Body of pancreas (tissue), 4 donors: ENCODE measurements at regions not wholly inside any gene's neighbourhood (a gene's known extent, or its start where the extent isn't known, plus 50 kb on each side); places are given as distances from the start of the nearest gene placed in this dataset.
A peak's percentile ranks its signal among the peaks of the same experiment; 100 is the strongest.

Experiments
- ATAC-seq: fragments of 150-250 bp; one replicate; pipeline ENCODE4 v1.9.1; 2016
- DNase-seq, 4 donors: peaks; one replicate each; pipeline ENCODE4 v3.0.0-alpha.2; 2019
- H3K27ac ChIP-seq, 4 donors: fragments of 200-600 bp; sonication (generic); 1 replicate in 3 of 4; 2 replicates in 1 of 4; pipeline versions ENCODE4 v1.5.1 to v1.6.1; 2016 to 2019; ENCODE audit warnings: mild to moderate bottlenecking in 1 of 4, mixed read lengths in 1 of 4, moderate library complexity in 1 of 4
- H3K27me3 ChIP-seq, 2 donors: fragments of 200-600 bp; sonication (generic); one replicate each; pipeline ENCODE4 v1.6.0; 2016; ENCODE audit warnings: mild to moderate bottlenecking in 1 of 2
- H3K36me3 ChIP-seq, 2 donors: fragments of 200-600 bp; sonication (generic); replicated peaks in 1 of 2; 2 replicates each; pipeline ENCODE4 v1.5.1; 2016; ENCODE audit warnings: low read depth in 2 of 2; ENCODE audit not compliant: insufficient read depth in 1 of 2
- H3K4me1 ChIP-seq: fragments of 200-600 bp; sonication (generic); one replicate; pipeline ENCODE4 v1.6.0; 2016
- H3K4me3 ChIP-seq, 2 donors: fragments of 200-600 bp; sonication (generic); 1 replicate in 1 of 2; 2 replicates in 1 of 2; pipeline ENCODE4 v1.5.1; 2016 to 2019
- H3K9me3 ChIP-seq, 3 donors: fragments of 200-600 bp; sonication (generic); 1 replicate in 2 of 3; 2 replicates in 1 of 3; pipeline ENCODE4 v1.5.1; 2016
- CTCF ChIP-seq, 7 experiments: fragments of 450-650 bp in 4 of 7; fragments of 200-600 bp in 3 of 7; sonication (generic) in 3 of 7; IDR thresholded peaks; one replicate each; pipeline ENCODE4 v1.5.1; 2016 to 2019; ENCODE audit warnings: antibody characterized with exemption in 7 of 7
- POLR2A ChIP-seq, 3 donors: fragments of 450-650 bp; IDR thresholded peaks; one replicate each; pipeline ENCODE4 v1.6.1; 2016; ENCODE audit warnings: antibody characterized with exemption in 3 of 3, mild to moderate bottlenecking in 2 of 3
- WGBS, 2 donors: methylation state at CpG; one replicate each; pipeline ENCODE4 v1.1.5; 2017; 5-methylcytosine and 5-hydroxymethylcytosine counted together
- intact Hi-C: fragments of 100-400 bp; cut with DNase I; formaldehyde crosslinking; loops from one replicate; pipeline ENCODE4 v1.15.1; 2023

- TF ChIP-seq CTCF (IDR thresholded peaks at IDR 0.05) (no peak), POLR2A (IDR thresholded peaks at IDR 0.05) (no peak)
- no peaks in the 10 kb centered on the region for H3K36me3 ChIP-seq
- DNase-seq (no peak), ATAC-seq (no peak)
- WGBS, 2 donors, result 71 to 72% methylated on average over 8 of the region's 8 CpGs
- no peaks in the 10 kb centered on the region for H3K4me1 ChIP-seq
- intact Hi-C loops, result no loop called here
- no peaks in the 10 kb centered on the region for H3K27me3 ChIP-seq
- no peaks in the 10 kb centered on the region for H3K9me3 ChIP-seq
- no peak overlapping the region for H3K4me3 ChIP-seq
- H3K27ac ChIP-seq, result no peak overlapping the region
Measured at GRCh38 chr14:22388669-22389595, 200.1 kb downstream of the DAD1 start.

- Histone ChIP-seq H3K9me3 (no peaks in the 10 kb centered on the region), H3K27me3 (no peaks in the 10 kb centered on the region), H3K4me1 (no peaks in the 10 kb centered on the region), H3K4me3 (no peak overlapping the region), H3K27ac (no peak overlapping the region), H3K36me3 (no peaks in the 10 kb centered on the region)
- intact Hi-C loops, result loop anchor here (2.0 kb wide), 1 partner anchor 87 kb away; no protein-coding TSS in a partner anchor
- ATAC-seq, result no peak
- TF ChIP-seq CTCF (IDR thresholded peaks at IDR 0.05) (no peak), POLR2A (IDR thresholded peaks at IDR 0.05) (no peak)
- no peak for DNase-seq
- WGBS, 2 donors, result 35 to 46% methylated on average over 10 to 11 of the region's 11 CpGs
Measured at GRCh38 chr14:22387776-22388241, 201.2 kb downstream of the DAD1 start.

- intact Hi-C loops, result loop anchor here (2.0 kb wide), 1 partner anchor 88 kb away; no protein-coding TSS in a partner anchor
- ATAC-seq (peak; percentile 45), DNase-seq (peak; percentile 69 to 76 (median 74))
- Histone ChIP-seq H3K4me1 (peaks cover 2% of the 10 kb centered on the region), H3K9me3 (no peaks in the 10 kb centered on the region), H3K4me3 (no peak overlapping the region), H3K27ac (no peak overlapping the region), H3K36me3 (no peaks in the 10 kb centered on the region), H3K27me3 (no peaks in the 10 kb centered on the region)
- TF ChIP-seq POLR2A (IDR thresholded peaks at IDR 0.05), result no peak
- peak; percentile 64 to 85 (median 80) for TF ChIP-seq CTCF (IDR thresholded peaks at IDR 0.05)
- 41 to 44% methylated on average over 22 of the region's 22 CpGs for WGBS, 2 donors
Measured at GRCh38 chr14:22386924-22387775, 201.9 kb downstream of the DAD1 start.

GRCh38 chr14:22384974-22385526, 204.0 kb downstream of the DAD1 start:
- H3K4me1 ChIP-seq, result peaks cover 8% of the 10 kb centered on the region
- no peaks in the 10 kb centered on the region for H3K27me3 ChIP-seq
- H3K9me3 ChIP-seq, result no peaks in the 10 kb centered on the region
- no peak overlapping the region for H3K4me3 ChIP-seq
- no peak for DNase-seq
- no peak for ATAC-seq
- 83 to 92% methylated on average over 2 of the region's 2 CpGs for WGBS, 2 donors
- intact Hi-C loops, result loop anchor here (5.0 kb wide), 1 partner anchor 68 kb away; no protein-coding TSS in a partner anchor
- TF ChIP-seq POLR2A (IDR thresholded peaks at IDR 0.05) (no peak), CTCF (IDR thresholded peaks at IDR 0.05) (no peak)
- no peak overlapping the region for H3K27ac ChIP-seq
- H3K36me3 ChIP-seq, result no peaks in the 10 kb centered on the region
